ENCODE measurements at regions not wholly inside any gene's neighbourhood (a gene's known extent, or its start where the extent isn't known, plus 50 kb on each side); places are given as distances from the start of the nearest gene placed in this dataset.
"Not testable (repeated sequence)": the region's sequence is repeated elsewhere in the genome, so short reads cannot be mapped to it uniquely, and the experiment has no call there.

GRCh38 chr5:4570047-4570995, 569.8 kb upstream of the ADAMTS16 start:
- DNase-seq (ENCODE audit: low read depth), result no peak

GRCh38 chr5:4571248-4571948, 568.7 kb upstream of the ADAMTS16 start:
- DNase-seq (ENCODE audit: low read depth), result no peak

- DNase-seq (ENCODE audit: low read depth), result no peak
Measured at GRCh38 chr5:4572311-4573100, 567.6 kb upstream of the ADAMTS16 start.

- no peak for DNase-seq (ENCODE audit: low read depth)
Measured at GRCh38 chr5:4575608-4576007, 564.5 kb upstream of the ADAMTS16 start.

GRCh38 chr5:4576161-4576748, 563.9 kb upstream of the ADAMTS16 start:
- DNase-seq (ENCODE audit: low read depth), result no peak

GRCh38 chr5:4576908-4577307, 563.2 kb upstream of the ADAMTS16 start:
- no peak for DNase-seq (ENCODE audit: low read depth)

- no peak for DNase-seq (ENCODE audit: low read depth)
Measured at GRCh38 chr5:4579679-4580078, 560.5 kb upstream of the ADAMTS16 start.

GRCh38 chr5:4580772-4581171, 559.4 kb upstream of the ADAMTS16 start:
- no peak for DNase-seq (ENCODE audit: low read depth)

- DNase-seq (ENCODE audit: low read depth), result no peak
Measured at GRCh38 chr5:4581289-4581688, 558.8 kb upstream of the ADAMTS16 start.

- DNase-seq (ENCODE audit: low read depth), result no peak
Measured at GRCh38 chr5:4584982-4585381, 555.1 kb upstream of the ADAMTS16 start.

- DNase-seq (ENCODE audit: low read depth), result no peak
Measured at GRCh38 chr5:4613440-4613839, 526.7 kb upstream of the ADAMTS16 start.

GRCh38 chr5:4614088-4614487, 526.0 kb upstream of the ADAMTS16 start:
- no peak for DNase-seq (ENCODE audit: low read depth)

GRCh38 chr5:4615369-4615768, 524.8 kb upstream of the ADAMTS16 start:
- not testable (repeated sequence) for DNase-seq (ENCODE audit: low read depth)

- DNase-seq (ENCODE audit: low read depth), result no peak
Measured at GRCh38 chr5:4625206-4625896, 514.8 kb upstream of the ADAMTS16 start.

GRCh38 chr5:4627131-4627530, 513.0 kb upstream of the ADAMTS16 start:
- DNase-seq (ENCODE audit: low read depth), result no peak

- DNase-seq (ENCODE audit: low read depth), result no peak
Measured at GRCh38 chr5:4627929-4628328, 512.2 kb upstream of the ADAMTS16 start.

- DNase-seq (ENCODE audit: low read depth), result no peak
Measured at GRCh38 chr5:4628645-4629385, 511.3 kb upstream of the ADAMTS16 start.

- DNase-seq (ENCODE audit: low read depth), result no peak
Measured at GRCh38 chr5:4630031-4630430, 510.1 kb upstream of the ADAMTS16 start.

- no peak for DNase-seq (ENCODE audit: low read depth)
Measured at GRCh38 chr5:4634342-4634741, 505.8 kb upstream of the ADAMTS16 start.

- DNase-seq (ENCODE audit: low read depth), result no peak
Measured at GRCh38 chr5:4636378-4636777, 503.8 kb upstream of the ADAMTS16 start.

- DNase-seq (ENCODE audit: low read depth), result no peak
Measured at GRCh38 chr5:4639946-4640345, 500.2 kb upstream of the ADAMTS16 start.
